HG03159 (cell line): ENCODE measurements at regions not wholly inside any gene's neighbourhood (a gene's known extent, or its start where the extent isn't known, plus 50 kb on each side); places are given as distances from the start of the nearest gene placed in this dataset.

Source experiments
- ATAC-seq: cut with Tn5 transposase; IDR thresholded peaks from one replicate; pipeline ENCODE4 v1.9.1; 2021; ENCODE audit warnings: mild to moderate bottlenecking, moderate library complexity; ENCODE audit not compliant: unreplicated experiment

- ATAC-seq = no peak
These were observed 486.7 kb downstream of the VRK1 start for GRCh38 chr14:97283841-97284240.

- no peak for ATAC-seq
These were observed 490.8 kb downstream of the VRK1 start for GRCh38 chr14:97287956-97288355.

GRCh38 chr14:97290065-97290464 lies 492.9 kb downstream of the VRK1 start:
- ATAC-seq = no peak

- ATAC-seq = no peak
These were observed 493.8 kb downstream of the VRK1 start for GRCh38 chr14:97290977-97291376.

- ATAC-seq = no peak
These were observed 496.5 kb downstream of the VRK1 start for GRCh38 chr14:97293659-97294058.

- ATAC-seq = no peak
These were observed 498.0 kb downstream of the VRK1 start for GRCh38 chr14:97295108-97295710.

- no peak for ATAC-seq
These were observed 499.0 kb downstream of the VRK1 start for GRCh38 chr14:97296176-97296575.

GRCh38 chr14:97297100-97297499 lies 499.9 kb downstream of the VRK1 start:
- no peak for ATAC-seq

GRCh38 chr14:97298331-97298730 lies 501.1 kb downstream of the VRK1 start:
- no peak for ATAC-seq

- no peak for ATAC-seq
These were observed 501.6 kb downstream of the VRK1 start for GRCh38 chr14:97298736-97299135.

GRCh38 chr14:97299661-97300060 lies 502.5 kb downstream of the VRK1 start:
- no peak for ATAC-seq

GRCh38 chr14:97301931-97302559 lies 504.9 kb downstream of the VRK1 start:
- ATAC-seq = no peak

GRCh38 chr14:97306133-97306759 lies 509.1 kb downstream of the VRK1 start:
- peak; percentile 71 for ATAC-seq

- peak; percentile 54 for ATAC-seq
These were observed 509.6 kb downstream of the VRK1 start for GRCh38 chr14:97306760-97307246.

- no peak for ATAC-seq
These were observed 514.2 kb downstream of the VRK1 start for GRCh38 chr14:97311411-97311810.

- no peak for ATAC-seq
These were observed 515.7 kb downstream of the VRK1 start for GRCh38 chr14:97312910-97313309.

- ATAC-seq = no peak
These were observed 518.6 kb downstream of the VRK1 start for GRCh38 chr14:97315790-97316189.

- ATAC-seq = no peak
These were observed 521.2 kb downstream of the VRK1 start for GRCh38 chr14:97318380-97318779.

GRCh38 chr14:97319691-97320090 lies 522.5 kb downstream of the VRK1 start:
- ATAC-seq = no peak

GRCh38 chr14:97328743-97329142 lies 531.6 kb downstream of the VRK1 start:
- ATAC-seq = no peak

GRCh38 chr14:97329701-97330100 lies 532.5 kb downstream of the VRK1 start:
- ATAC-seq = no peak

- no peak for ATAC-seq
These were observed 533.9 kb downstream of the VRK1 start for GRCh38 chr14:97331058-97331457.
